ENCODE measurements at regions not wholly inside any gene's neighbourhood (a gene's known extent, or its start where the extent isn't known, plus 50 kb on each side); places are given as distances from the start of the nearest gene placed in this dataset.

- WGBS (ENCODE audit: insufficient coverage): over 99% methylated on average over 5 of the region's 6 CpGs
- H3K27ac Mint-ChIP-seq: no peak overlapping the region
- no peaks in the 10 kb centered on the region for H3K9me3 ChIP-seq (ENCODE audit: control extremely low read depth in 1 of 3, control insufficient read depth in 2 of 3, insufficient read depth in 1 of 3, low read length in 2 of 3)
- no peak overlapping the region for H3K4me3 Mint-ChIP-seq
- no peak overlapping the region for H3K4me3 ChIP-seq (ENCODE audit: control extremely low read depth in 1 of 5, extremely low read depth in 1 of 5, insufficient read depth in 1 of 5, low read depth in 2 of 5, low read length in 4 of 5)
- peaks cover 38% of the 10 kb centered on the region for H3K27me3 Mint-ChIP-seq
- H3K4me2 ChIP-seq (replicated peaks; ENCODE audit: low read depth, low read length, poor library complexity, severe bottlenecking): no peak overlapping the region
- no peaks in the 10 kb centered on the region for H3K79me2 ChIP-seq (ENCODE audit: control insufficient read depth, insufficient read depth, low read length)
- H3K27me3 ChIP-seq (replicated peaks in 1 of 4; ENCODE audit: control extremely low read depth in 1 of 4, control insufficient read depth in 3 of 4, insufficient read depth in 4 of 4, low read length in 3 of 4): peaks cover 0 to 20% (median 10%) of the 10 kb centered on the region in 4 experiments
- H3K27ac ChIP-seq (ENCODE audit: low read length in 2 of 2): no peak overlapping the region
- TF ChIP-seq EZH2 (IDR thresholded peaks at IDR 0.05; ENCODE audit: borderline replicate concordance, insufficient read depth, low read depth, low read length, poor library complexity, severe bottlenecking): no peak
- no peak for TF ChIP-seq CTCF (IDR thresholded peaks at IDR 0.05)
- no peaks in the 10 kb centered on the region for H4K20me1 ChIP-seq (ENCODE audit: control insufficient read depth, insufficient read depth, low read length, poor library complexity, severe bottlenecking)
- ATAC-seq (ENCODE audit: low read depth) (no peak), DNase-seq (no peak)
- no peaks in the 10 kb centered on the region for H3K9me3 Mint-ChIP-seq (ENCODE audit: insufficient read depth)
- ChIA-PET CTCF (no interaction called here), POLR2A (no interaction called here)
- H3K36me3 ChIP-seq (replicated peaks in 1 of 2; ENCODE audit: control extremely low read depth in 1 of 2, control insufficient read depth in 1 of 2, extremely low read depth in 1 of 2, insufficient read depth in 2 of 2, low read length in 1 of 2): no peaks in the 10 kb centered on the region
- peaks cover 8 to 12% of the 10 kb centered on the region in 2 donors for H3K4me1 ChIP-seq (ENCODE audit: control insufficient read depth in 2 of 2, insufficient read depth in 2 of 2, low read length in 2 of 2)
- peaks cover 14% of the 10 kb centered on the region for H3K4me1 Mint-ChIP-seq
- H2AFZ ChIP-seq (ENCODE audit: insufficient read depth, low read depth, low read length, poor library complexity, severe bottlenecking): no peak overlapping the region
- intact Hi-C loops (cut with micrococcal nuclease): no loop called here
- H3K9ac ChIP-seq (ENCODE audit: low read length): no peak overlapping the region
Measured at GRCh38 chr5:68538814-68539420, 323.4 kb downstream of the PIK3R1 start.

- Histone ChIP-seq H3K36me3 (replicated peaks in 1 of 2; ENCODE audit: control extremely low read depth in 1 of 2, control insufficient read depth in 1 of 2, extremely low read depth in 1 of 2, insufficient read depth in 2 of 2, low read length in 1 of 2) (no peaks in the 10 kb centered on the region), H3K27ac (ENCODE audit: low read length in 2 of 2) (no peak overlapping the region), H3K9me3 (ENCODE audit: control extremely low read depth in 1 of 3, control insufficient read depth in 2 of 3, insufficient read depth in 1 of 3, low read length in 2 of 3) (no peaks in the 10 kb centered on the region), H3K27me3 (replicated peaks in 1 of 4; ENCODE audit: control extremely low read depth in 1 of 4, control insufficient read depth in 3 of 4, insufficient read depth in 4 of 4, low read length in 3 of 4) (peaks cover 0 to 12% (median 8%) of the 10 kb centered on the region in 4 experiments), H2AFZ (ENCODE audit: insufficient read depth, low read depth, low read length, poor library complexity, severe bottlenecking) (no peak overlapping the region), H4K20me1 (ENCODE audit: control insufficient read depth, insufficient read depth, low read length, poor library complexity, severe bottlenecking) (no peaks in the 10 kb centered on the region), H3K79me2 (ENCODE audit: control insufficient read depth, insufficient read depth, low read length) (no peaks in the 10 kb centered on the region), H3K4me3 (ENCODE audit: control extremely low read depth in 1 of 5, extremely low read depth in 1 of 5, insufficient read depth in 1 of 5, low read depth in 2 of 5, low read length in 4 of 5) (no peak overlapping the region), H3K4me1 (ENCODE audit: control insufficient read depth in 2 of 2, insufficient read depth in 2 of 2, low read length in 2 of 2) (peaks cover 8 to 12% of the 10 kb centered on the region in 2 donors), H3K4me2 (replicated peaks; ENCODE audit: low read depth, low read length, poor library complexity, severe bottlenecking) (no peak overlapping the region), H3K9ac (ENCODE audit: low read length) (no peak overlapping the region)
- intact Hi-C loops (cut with micrococcal nuclease): no loop called here
- DNase-seq (no peak), ATAC-seq (ENCODE audit: low read depth) (no peak)
- no peak overlapping the region for H3K27ac Mint-ChIP-seq
- ChIA-PET CTCF (no interaction called here), POLR2A (no interaction called here)
- H3K27me3 Mint-ChIP-seq: peaks cover 26% of the 10 kb centered on the region
- H3K4me1 Mint-ChIP-seq: peaks cover 14% of the 10 kb centered on the region
- TF ChIP-seq CTCF (IDR thresholded peaks at IDR 0.05): no peak
- TF ChIP-seq EZH2 (IDR thresholded peaks at IDR 0.05; ENCODE audit: borderline replicate concordance, insufficient read depth, low read depth, low read length, poor library complexity, severe bottlenecking): no peak
- no peak overlapping the region for H3K4me3 Mint-ChIP-seq
- WGBS (ENCODE audit: insufficient coverage): 96% methylated on average over 3 of the region's 9 CpGs
- no peaks in the 10 kb centered on the region for H3K9me3 Mint-ChIP-seq (ENCODE audit: insufficient read depth)
Measured at GRCh38 chr5:68540798-68541590, 325.4 kb downstream of the PIK3R1 start.
